22Rv1 (cell line): ENCODE measurements at regions not wholly inside any gene's neighbourhood (a gene's known extent, or its start where the extent isn't known, plus 50 kb on each side); places are given as distances from the start of the nearest gene placed in this dataset.

Source experiments
- CTCF ChIP-seq: fragments of 450-650 bp; IDR thresholded peaks from 2 replicates; pipeline ENCODE4 v1.5.1; 2017; ENCODE audit warnings: mild to moderate bottlenecking
- ZFX ChIP-seq: fragments of 450-650 bp; IDR thresholded peaks from 2 replicates; pipeline ENCODE4 v1.6.1; 2017; ENCODE audit warnings: antibody characterized with exemption, borderline replicate concordance

- TF ChIP-seq CTCF (no peak), ZFX (no peak)
Observed at GRCh38 chr1:14083706-14084105, 383.7 kb downstream of the PRDM2 start.
